Retinal pigment epithelial cell (primary cell): ENCODE measurements at regions not wholly inside any gene's neighbourhood (a gene's known extent, or its start where the extent isn't known, plus 50 kb on each side); places are given as distances from the start of the nearest gene placed in this dataset.

Experiments
- DNase-seq: peaks from one replicate; pipeline ENCODE4 v3.0.0-alpha.2; 2010; ENCODE audit warnings: low read depth
- H3K4me3 ChIP-seq: 2 replicates; pipeline ENCODE4 v1.5.1; 2011; ENCODE audit warnings: mild to moderate bottlenecking, low read length, control low read depth, moderate library complexity
- CTCF ChIP-seq: conservative IDR thresholded peaks from 2 replicates; pipeline ENCODE4 v1.5.1; 2011; ENCODE audit warnings: low read depth, low read length, control low read depth, inconsistent platforms

DNA sequence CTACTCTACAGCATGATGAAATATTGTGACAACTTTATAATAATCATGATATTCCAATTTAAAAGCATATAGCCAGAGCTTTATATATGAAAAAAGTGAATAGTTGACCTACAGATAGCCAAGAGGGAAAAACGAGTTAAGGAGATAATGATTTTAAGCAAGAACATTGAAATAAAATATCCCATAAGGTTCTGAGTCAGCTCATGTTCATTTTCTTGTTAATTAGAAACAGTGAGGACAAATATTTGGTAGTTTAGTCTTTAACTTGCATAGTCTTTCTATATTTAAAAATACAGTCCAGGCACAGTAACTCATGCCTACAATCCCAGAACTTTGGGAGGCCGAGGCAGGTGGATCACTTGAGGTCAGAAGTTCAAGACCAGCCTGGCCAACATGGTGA, 55.8 kb upstream of the CDH6 start:
- DNase-seq: no peak
- H3K4me3 ChIP-seq: no peak overlapping the region
- TF ChIP-seq CTCF: no peak

DNA sequence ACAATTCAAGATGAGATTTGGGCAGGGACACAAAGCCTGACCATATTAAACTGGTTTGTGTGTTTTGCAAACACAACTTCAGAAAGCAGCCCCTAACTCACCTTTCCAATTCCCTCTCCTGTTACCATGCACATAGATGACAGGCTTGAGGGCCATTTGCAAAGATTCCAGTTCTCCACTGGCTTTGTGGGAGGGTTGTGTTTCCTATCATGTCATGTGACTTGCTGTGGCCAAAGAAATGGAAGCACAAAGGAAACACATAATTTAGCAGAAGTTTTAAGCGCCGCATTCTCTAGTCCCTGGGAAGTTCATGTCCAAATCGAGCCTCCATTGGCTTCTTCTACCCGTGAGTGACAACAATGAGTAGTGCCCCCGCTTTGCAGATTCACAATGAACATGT, 57.9 kb upstream of the CDH6 start:
- TF ChIP-seq CTCF: no peak
- no peak overlapping the region for H3K4me3 ChIP-seq
- no peak for DNase-seq

DNA sequence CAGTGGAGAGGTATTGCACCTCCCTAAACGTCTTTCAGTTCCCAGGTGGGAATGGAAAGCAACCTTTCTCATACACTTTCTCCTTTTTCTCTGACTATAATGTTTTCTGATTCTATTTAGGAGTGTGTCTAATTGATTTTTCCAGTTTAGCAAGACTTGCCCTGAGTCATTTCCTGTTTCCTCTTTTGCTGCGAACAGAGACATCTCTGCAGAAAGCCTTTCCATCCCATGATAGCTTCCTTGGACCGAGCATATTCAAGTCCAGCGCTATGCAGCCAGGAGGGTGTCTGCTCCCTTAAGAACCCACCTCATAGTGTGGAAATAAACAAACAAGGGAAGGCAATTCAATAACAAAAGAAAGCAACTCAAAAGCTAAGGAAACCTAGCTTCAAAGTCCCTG, 60.0 kb upstream of the CDH6 start:
- DNase-seq: no peak
- no peak for TF ChIP-seq CTCF
- no peak overlapping the region for H3K4me3 ChIP-seq

DNA sequence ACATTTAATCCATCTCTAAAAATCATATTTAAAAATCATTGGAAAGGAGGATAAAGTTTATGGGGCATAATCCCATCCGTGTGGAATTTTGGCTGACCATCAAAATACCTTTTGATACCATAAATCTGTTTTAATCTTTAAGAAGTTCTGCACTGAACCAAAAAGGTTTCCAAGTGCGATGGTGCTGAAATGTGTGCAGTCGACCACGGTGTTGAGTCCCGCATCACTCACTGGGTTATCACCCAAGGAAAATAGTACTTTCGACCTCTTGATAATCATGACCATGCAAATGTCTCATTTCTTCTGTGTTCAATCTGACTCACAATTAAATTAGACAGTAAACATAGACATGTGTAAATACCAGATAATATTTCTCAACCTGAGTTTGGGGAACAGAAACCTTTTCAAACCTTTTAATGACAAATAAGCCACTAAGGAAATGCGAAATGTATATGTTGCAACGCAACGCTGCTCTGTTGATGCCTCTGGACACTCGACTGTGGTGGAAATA, 62.0 kb upstream of the CDH6 start:
- H3K4me3 ChIP-seq: no peak overlapping the region
- DNase-seq: peak; percentile 69
- TF ChIP-seq CTCF: no peak

DNA sequence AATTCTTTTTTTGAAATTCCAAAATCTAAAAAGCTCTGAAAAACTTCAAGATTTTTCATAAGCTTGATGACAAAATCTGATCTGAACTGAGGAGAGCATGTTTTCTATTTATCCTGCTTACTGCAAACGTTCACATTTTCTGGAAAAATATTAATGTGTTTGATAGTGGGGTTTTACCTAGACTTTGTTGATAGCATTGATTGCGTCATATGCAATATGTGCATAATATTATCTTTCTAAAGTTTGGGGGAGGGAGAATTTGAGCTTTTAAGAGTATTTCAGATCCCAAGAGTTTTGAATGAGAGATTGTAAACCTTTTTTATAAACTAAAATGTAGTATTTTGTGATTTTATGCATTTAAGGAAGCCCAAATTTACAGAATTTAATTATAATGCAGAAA, 62.8 kb upstream of the CDH6 start:
- no peak overlapping the region for H3K4me3 ChIP-seq
- no peak for DNase-seq
- no peak for TF ChIP-seq CTCF

- TF ChIP-seq CTCF: no peak
- DNase-seq: no peak
- H3K4me3 ChIP-seq: no peak overlapping the region
These were observed 68.7 kb upstream of the CDH6 start for GRCh38 chr5:31124651-31125305.

GRCh38 chr5:31124026-31124425, 69.5 kb upstream of the CDH6 start:
- no peak for DNase-seq
- no peak for TF ChIP-seq CTCF
- H3K4me3 ChIP-seq: no peak overlapping the region
